ENCODE measurements at regions not wholly inside any gene's neighbourhood (a gene's known extent, or its start where the extent isn't known, plus 50 kb on each side); places are given as distances from the start of the nearest gene placed in this dataset.
"Not testable (repeated sequence)": the region's sequence is repeated elsewhere in the genome, so short reads cannot be mapped to it uniquely, and the experiment has no call there.

DNA sequence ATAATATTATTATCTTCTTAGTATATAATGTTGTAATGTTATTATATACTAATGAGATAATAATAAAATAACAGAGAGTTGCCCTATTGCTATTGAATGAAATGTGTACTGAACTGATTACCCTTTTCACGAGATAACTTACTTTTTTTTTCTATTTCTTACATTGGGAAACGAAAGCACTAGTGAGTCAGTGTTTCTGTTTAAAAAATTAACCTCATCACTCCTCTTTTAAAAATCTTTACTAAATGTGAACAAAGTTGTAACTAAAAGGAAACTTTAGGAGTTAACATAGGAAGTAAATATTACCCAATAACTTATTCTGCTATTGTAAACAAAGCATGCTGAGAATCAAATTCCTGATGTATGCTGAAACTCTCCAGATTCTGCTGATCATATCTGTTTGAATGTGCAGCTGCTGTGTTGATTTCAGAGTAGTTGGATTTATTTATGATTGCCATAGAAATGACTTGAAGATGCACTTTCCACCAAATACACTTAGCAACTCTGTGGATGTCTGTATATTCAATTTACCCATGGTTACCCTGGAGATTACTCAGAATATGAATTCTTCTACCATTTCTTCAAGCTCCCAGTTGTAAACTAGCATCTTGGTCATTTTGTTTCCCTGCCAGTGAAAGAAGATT, 523.4 kb downstream of the TENT5A start:
- DNase-seq: no peak

DNA sequence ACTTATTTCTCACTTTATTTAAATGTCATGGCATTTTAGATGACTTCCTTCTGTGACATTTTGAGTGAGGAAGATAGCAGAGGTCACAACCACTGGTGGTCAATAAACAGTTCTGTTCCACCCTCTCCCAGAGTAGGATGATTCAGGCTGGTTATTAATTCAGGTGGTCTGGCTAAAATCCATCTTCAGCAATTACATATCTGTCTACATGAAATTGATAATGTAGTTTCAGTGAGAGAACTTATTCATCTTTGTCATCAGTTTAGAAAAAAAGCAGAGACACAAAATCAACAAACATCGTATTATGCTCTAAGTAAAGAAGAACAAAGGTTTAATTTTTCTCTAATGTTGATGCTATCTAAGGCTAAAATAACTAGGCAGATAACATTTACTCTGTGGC, 525.5 kb downstream of the TENT5A start:
- DNase-seq: no peak

DNA sequence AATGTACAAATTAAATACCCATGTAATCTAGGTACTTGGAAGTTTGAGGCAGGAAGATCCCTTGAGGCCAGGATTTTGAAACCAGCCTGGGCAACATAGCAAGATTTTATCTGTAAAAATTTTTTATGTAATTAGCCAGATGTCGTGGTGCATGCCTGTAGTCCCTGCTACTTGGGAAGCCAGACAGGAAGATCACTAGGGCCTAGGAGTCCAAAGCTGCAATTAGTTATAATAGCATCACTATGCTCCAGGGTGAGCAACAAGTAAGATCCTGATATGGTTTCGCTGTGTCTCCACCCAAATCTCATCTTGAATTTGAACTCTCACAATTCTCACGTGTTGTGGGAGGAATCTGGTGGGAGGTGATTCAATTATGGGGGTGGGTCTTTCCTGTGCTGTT, 535.8 kb downstream of the TENT5A start:
- DNase-seq: no peak

DNA sequence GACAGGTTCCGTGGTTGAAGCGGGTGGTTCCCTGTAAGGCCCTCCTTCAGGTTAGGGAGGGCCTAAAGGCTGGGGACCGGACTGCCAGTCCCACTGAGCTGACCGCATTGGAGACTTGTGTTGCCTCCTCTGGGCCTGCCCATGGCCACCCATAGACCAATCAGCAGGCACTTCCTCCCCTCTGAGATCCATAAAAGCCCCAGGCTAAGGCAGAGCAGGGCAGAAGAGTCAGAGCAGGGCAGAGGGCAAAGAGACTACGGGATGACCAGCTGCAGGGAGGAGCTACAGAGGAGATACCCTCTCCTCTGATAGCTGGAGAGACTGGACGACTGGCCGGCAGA, 537.4 kb downstream of the TENT5A start:
- DNase-seq: no peak

DNA sequence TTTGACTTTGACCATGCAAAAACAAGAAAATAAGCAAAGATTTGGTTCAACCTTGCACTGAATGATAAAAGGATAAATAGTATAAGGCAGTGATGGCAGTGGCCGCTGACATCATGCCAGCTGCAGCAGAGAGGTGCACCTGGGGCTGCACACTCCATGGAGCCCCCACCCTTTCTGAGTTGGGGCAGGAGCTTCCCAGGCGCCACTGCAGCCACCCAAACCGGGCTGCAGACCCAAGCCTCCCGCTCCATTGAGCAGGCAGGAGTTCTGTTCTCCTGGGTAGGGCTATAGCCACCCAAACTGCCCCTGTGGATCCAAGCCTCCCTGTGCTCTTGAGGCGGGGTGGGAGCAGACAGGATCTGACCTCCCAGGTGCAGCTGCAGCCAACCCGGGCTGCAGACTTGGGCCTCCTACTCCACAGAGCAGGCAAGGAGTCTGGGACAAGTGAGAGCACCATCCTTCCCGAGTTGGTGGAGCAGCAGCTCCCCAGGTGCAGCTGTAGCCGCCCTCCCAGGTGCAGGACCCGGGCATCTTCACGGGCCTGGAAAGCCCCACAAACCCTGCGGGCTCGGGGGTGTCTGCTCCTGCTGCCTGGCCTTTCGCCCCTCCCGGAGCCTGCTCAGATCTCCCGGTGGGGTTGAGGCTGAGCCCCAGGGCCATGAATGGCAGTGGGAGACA, 537.9 kb downstream of the TENT5A start:
- DNase-seq: no peak

DNA sequence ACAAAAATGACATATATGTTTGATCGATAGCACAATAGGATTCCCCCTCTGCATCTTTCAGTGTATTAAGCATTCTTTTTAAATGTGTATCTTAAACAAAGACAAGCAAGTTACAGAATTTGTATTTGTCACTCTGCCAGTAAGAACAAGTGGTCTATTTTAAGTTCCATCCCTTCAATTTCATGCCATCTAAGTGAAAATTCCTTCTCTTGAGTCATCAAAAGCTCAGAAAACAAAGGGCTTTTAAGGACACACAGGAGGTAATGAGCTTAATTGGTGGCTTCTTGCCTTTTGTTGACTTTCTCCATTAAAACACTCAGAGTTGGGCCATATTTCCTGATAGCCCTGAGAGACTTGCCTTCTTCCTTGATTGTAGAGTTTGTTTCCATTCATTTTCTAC, 547.8 kb downstream of the TENT5A start:
- DNase-seq: no peak

DNA sequence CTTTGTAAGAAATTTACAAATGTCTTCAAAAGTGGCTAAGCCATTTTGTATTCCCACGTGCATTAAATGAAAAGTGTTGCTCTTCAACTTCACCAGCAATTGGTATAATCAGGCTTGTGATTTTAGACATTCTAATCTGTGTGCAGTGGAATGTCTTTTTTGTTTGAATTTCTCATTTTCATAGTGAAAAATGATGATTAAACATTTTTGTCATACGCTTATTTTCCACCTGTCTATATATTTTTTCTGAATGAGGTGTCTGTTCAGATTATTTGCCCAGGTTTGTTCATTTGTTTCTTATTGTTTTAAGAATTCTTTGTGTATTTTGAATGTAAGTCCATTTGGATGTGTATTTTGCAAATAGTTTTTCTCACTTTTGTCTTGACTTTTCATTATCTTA, 558.1 kb downstream of the TENT5A start:
- no peak for DNase-seq

DNA sequence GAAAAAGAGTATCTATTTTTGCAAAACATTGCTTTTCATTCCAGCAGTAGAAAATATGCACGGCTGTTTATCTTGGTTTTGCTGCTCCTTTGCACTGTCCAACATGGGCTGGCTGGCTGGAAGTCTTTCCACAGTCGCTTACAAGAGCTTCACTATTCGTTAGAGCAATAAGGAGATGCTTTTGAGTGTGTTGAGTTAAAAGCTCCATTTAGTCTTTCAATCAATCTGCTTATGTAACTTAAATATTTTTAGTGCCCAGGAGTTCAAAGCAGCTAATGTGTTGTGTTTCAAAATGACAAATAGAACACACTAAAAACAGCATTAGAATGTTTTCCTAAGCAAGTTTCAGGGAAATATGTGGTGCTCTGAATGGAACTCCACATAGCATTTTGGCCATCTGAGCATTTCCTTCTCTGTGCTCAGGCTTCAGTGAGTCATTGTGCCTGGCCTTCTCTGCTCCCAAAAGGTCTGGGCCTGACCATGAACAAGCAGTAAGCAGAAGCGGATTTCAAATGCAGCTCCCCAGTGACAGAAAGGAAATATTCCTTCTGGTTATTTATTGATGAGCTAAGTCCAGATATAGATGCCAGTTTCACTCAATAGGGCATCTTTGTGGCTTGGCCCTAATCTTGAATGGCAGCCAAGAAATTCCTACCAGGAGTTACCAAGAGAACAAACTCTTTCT, 580.3 kb downstream of the TENT5A start:
- no peak for DNase-seq

DNA sequence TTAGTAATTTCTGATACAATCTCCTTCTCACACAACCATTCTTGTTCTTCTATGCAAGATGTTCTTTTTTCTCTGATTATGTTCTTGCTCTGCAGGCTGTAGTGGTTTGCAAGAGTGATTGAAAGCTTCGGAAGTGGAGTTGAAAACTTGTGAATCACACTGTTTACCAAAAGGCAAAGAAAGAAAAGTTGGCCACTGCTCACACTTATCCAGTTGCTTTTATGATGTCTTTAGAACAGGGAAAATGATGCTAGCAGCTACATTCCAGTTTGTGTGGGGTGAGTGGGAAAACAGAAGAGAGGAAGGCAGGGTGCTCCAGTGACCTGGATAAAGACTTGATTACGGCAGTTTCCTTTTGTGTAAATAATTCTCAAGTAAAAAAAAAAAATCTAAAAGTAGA, 583.3 kb downstream of the TENT5A start:
- DNase-seq: no peak

DNA sequence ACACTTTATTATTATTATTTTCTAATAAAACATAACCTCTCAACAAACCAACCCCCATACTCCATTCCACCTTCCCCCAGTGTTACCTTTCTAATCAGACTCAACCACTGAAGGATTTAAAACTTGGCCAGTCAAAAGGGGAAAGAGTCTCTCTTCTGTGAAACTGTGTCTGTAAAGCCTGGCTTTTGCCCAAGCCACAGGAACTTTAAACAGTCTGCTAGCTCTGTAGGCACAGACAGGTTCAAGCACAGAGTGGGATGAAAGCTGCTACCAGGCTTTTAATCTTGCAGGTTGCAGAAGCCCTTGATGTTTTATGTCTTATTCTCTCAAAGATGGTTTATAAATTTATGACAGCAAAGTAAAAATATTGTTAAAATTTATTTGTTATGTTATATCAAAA, 585.7 kb downstream of the TENT5A start:
- no peak for DNase-seq

DNA sequence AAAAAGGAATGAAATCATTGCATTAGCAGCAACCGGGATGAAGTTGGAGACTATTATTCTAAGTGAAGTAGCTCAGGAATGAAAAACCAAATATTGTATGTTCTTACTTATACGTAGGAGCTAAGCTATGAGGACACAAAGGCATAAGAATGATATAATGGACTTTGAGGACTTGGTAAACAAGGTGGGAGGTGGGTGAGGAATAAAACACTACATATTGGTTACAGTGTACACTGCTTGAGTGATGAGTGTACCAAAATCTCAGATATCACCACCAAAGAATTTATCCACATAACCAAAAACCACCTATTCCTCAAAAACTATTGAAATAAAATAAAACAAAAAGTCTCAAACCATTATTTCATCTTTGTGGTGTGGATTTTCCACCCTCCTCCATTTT, 593.5 kb downstream of the TENT5A start:
- no peak for DNase-seq

DNA sequence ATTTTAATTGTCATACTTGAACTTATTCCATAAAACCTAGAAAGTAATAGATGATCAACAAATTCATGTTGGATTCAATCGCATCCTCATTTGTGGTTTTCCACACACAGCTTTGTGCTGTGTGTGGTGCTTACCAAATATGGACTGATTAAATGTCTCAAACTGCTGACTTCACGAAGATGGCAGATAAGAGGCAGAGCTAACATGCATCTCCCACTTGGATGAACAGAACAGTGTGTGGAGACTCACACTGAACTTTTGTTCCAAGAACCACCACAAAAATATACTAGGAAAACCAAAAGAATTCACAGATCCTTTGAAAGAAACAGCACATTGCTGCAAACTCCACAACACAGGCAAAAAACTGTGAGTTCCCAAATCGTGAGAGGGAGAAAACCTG, 603.7 kb downstream of the TENT5A start:
- no peak for DNase-seq

DNA sequence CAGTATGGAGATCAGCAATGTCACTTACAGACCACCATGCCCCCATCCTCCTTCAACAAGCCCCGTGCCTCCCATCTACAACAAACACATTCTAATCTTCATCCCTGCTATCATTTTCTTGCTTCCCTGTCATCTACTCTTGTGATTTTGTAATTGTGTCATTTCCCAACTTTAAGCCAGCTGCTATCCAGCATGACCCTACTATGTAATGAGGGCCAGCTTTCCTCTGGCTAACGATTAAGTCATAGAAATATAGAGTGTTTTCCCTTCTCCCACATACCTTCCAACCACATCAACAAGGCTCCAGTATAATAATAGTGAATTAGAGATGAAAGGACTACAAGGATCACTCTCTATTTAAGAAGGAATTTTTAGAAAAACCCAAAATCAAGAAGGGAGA, 607.0 kb downstream of the TENT5A start:
- DNase-seq: no peak

DNA sequence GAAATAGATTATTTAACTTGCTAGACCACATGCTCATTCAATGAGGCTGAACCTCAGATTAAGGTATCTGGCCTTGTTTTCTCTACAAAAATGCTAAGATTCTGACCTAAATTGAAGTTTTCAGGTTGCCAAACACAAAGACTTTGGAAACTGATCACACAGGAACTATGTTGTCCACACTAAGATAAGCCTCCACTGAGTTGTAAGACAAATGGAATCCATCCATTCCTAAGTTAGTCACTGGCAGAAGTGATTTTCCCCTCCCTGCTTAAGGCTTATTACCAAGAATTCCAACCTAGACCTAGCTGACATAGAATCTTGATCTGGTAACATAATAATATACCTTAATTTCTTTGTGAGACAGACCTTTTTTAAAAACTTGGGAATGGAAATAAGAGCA, 608.1 kb downstream of the TENT5A start:
- DNase-seq: no peak

DNA sequence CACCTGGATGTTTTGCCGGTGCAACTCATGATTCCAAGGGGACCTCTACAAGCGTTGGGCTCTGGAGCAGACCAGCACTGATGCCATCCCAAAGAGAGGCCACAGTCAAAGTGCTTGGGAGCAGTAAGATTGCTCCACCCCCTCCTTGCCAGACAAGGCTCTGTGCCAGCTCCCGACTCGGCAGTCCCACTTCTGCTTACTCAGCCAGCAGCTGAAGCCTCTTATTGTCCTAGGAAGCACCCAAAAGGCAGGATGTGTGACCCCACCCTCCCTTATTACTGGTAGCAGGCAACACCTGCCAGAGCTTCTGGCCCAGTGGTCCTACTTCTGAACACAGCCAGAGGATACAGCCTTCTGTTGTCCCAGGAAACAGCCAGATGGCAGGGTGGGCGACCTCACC, 614.2 kb downstream of the TENT5A start:
- DNase-seq: no peak

DNA sequence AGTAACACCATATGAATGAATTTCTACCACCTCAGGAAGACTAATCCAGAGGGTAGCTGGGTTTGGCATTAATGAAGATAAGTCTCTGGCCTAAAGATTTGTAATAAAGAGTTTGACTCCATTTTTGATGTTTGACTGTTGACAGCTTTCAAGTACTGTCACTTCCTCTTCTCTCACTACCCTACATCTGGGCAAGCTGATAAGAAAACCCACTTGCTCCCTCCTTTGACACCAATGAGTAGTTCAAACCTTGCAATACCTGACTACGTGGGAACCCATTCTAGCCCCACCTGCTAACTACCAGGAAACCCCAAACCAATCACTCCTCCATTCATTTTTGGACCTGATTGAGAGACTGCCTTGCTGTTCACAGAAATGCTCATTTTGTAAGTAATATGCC, 621.5 kb downstream of the TENT5A start:
- DNase-seq: no peak

DNA sequence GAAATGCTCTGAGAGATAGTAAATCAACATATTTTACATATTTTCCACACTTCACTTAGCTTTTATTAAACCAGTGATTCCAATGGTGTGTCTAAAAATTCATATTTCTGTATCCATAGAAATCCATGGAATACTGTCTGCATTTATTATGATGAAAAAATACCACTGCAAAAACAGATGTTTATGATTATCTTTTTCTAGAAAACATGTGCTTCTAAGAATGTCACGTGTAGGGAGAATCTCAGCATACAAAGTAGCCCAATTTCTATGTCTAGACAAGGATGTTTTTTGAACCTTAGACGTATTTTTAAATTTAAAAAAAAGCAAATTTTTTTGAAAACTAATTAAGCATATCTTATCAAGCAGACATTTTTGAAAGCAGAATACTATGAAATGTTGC, 622.4 kb downstream of the TENT5A start:
- no peak for DNase-seq

DNA sequence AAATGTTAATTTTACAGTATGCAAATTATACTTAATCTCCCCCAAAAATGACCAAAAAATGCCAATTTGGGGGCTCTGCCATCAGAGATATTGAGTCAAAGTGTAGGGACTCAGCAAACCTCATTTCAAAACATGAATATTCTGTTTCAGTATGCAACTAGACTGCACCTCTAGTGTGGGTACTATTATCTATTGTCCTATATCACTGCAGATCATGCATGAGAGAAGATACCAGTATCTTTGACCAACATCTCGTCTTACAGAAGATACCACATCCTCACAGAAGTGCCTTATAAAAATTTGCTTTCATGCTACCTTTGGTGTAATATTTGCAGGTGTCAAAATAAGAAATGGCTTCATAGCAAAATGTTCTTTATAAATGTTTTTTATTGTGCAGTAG, 623.8 kb downstream of the TENT5A start:
- DNase-seq: no peak

DNA sequence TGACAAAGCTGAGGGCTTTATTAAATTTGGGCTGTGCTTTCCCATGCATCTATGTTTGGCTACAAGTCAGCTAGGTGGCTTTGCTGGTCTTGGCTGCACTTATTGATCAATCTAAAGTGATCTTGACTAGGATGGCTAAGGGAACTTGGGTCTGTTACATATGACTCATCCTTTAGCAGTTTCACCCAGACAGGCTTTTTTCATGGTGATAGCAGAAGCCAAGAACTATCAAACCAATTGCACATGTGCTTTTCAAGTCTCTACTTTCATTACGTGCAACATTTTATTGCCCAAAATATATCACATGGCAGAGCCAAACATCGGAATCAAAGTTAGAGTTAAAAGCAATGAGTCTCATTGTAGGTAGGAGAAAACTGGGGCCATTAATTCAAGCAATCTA, 626.3 kb downstream of the TENT5A start:
- no peak for DNase-seq

DNA sequence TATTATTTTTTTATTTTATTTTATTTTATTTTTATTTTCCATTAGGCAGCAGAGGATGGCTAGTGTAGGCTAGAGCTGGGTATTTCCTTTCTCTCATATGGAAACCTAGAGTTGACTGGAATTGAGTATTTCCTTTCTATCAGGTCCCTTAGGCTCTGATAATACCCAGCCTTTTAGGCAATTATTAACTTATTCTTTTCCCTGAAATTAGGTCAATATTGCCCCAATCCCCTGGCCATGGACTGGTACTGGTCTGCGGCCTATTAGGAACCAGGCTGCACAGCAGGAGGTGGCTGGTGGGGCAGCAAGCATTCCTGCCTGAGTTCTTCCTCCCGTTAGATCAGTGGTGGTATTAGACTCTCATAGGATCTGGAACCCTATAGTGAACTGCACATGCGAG, 632.2 kb downstream of the TENT5A start:
- no peak for DNase-seq

DNA sequence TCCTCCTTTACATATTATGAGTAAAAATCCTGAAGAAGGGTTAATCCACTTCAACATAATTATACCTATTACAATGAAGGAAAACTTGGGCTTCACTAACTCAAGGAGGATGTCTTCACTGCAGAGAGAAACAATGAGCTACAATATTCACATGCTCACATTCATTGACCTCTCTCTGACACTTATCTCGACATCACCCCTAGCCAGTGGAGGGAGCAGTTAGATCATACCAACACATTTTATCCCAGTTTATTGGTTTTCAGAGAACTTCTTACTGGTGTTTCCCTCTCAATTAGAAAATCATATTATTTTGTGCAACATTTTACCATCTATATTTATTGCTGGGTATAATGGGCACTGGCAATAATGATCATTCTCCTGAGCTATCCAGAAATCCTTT, 646.5 kb downstream of the TENT5A start:
- no peak for DNase-seq

DNA sequence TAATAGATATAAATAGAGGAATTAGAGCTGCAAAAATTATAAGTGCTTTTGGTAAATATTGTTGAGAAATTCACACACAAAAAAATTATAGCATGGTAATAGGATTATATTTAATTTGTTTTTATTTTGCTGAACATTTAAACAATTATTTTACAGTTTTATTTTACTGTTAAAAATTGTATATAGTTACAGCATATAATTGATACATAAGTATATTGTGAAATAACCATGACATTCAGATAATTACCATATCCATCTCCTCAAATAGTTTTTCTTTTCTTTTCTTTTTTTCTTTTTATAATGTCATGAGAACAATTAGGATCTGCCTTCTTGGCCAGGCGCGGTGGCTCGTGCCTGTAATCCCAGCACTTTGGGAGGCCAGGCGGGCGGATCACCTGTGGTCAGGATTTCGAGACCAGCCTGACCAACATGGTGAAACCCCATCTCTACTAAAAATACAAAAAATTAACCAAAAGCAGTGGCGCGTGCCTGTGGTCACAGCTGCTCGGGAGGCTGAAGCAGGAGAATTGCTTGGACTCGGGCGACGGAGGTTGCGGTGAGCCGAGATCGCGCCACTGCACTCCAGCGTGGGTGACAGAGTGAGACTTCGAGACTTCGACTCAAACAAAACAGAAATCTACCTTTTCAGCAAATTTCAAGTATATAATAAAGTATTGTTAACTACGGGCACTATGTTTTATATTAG, 654.2 kb downstream of the TENT5A start:
- DNase-seq: no peak

DNA sequence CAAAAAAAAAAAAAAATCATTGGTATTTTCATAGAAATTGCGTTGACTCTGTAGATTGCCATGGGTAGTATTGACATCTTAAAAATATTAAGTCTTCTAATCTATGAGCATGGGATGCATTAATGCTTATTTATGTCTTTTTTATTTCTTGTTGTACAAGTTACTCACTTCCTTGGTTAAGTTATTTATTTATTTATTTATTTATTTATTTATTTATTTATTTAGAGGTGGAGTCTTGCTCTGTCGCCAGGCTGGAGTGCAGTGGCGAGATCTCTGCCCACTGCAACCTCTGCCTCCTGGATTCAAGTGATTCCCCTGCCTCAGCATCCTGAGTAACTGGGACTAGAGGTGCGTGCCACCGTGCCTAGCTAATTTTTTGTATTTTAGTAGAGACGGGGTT, 656.0 kb downstream of the TENT5A start:
- DNase-seq: not testable (repeated sequence)

DNA sequence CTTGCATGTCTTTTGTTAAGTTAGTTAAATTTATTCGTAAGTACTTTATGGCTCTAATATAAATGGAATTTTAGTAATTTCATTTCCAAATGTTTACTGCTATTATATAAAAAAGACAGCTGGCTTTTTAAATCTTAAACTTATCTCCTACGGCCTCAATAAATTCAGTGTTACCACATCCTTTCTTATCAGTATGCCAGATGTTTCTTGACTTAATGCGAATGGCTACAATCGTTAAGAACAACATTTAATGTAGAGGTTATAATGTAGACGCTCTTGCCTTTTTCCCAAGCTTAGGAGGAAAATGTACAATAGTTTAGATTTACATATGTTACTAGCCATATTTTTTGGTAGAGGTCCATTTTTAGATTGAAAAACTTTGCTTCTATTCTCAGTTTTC, 659.4 kb downstream of the TENT5A start:
- DNase-seq: no peak

All from CD4-positive, alpha-beta T cell treated with Interleukin-17A for 1 hour (primary cell).